GM12864 (cell line): ENCODE measurements at regions not wholly inside any gene's neighbourhood (a gene's known extent, or its start where the extent isn't known, plus 50 kb on each side); places are given as distances from the start of the nearest gene placed in this dataset.
"Not testable (repeated sequence)": the region's sequence is repeated elsewhere in the genome, so short reads cannot be mapped to it uniquely, and the experiment has no call there.

Experiments used
- DNase-seq: peaks from one replicate; pipeline ENCODE4 v3.0.0-alpha.2; 2011; ENCODE audit warnings: low read depth
- H3K4me3 ChIP-seq: 2 replicates; pipeline ENCODE4 v1.5.1; 2011; ENCODE audit warnings: mild to moderate bottlenecking, low read depth, low read length, control low read depth
- TF ChIP-seq, protein P1 (sequence below): IDR thresholded peaks from 2 replicates; pipeline ENCODE4 v1.5.1; 2011; ENCODE audit warnings: low read depth, mild to moderate bottlenecking, moderate library complexity, low read length, control low read depth, inconsistent platforms; ENCODE audit errors: missing control alignments

DNA sequence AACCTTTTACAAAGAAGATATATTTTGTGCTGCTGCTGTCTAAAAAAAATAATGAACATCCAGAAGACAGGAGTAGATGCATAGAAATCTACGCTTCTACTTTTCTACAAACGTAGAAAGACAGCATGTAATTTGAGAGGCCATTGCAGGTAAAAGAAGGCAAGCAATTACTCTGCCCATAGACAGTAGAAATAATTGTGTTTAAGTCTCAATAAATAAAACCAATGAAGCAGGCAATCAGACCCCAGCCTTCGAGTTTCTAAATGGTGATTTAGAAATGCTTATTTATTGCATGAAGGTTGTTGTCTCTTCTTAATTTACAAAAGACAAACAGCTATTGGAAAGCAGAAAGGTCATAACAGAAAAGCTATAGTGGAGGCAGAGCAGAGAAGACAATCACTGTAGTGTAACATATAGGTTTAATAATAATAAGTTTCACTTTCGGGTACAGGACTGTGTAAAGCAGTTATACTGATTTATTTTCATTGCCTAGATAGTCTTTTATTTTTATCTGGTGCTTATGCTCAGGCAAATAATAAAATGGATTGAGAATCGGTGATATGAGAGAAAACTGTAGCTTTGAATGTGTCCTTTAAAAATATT, 123.0 kb upstream of the TACR3 start:
- TF ChIP-seq, protein P1, sequence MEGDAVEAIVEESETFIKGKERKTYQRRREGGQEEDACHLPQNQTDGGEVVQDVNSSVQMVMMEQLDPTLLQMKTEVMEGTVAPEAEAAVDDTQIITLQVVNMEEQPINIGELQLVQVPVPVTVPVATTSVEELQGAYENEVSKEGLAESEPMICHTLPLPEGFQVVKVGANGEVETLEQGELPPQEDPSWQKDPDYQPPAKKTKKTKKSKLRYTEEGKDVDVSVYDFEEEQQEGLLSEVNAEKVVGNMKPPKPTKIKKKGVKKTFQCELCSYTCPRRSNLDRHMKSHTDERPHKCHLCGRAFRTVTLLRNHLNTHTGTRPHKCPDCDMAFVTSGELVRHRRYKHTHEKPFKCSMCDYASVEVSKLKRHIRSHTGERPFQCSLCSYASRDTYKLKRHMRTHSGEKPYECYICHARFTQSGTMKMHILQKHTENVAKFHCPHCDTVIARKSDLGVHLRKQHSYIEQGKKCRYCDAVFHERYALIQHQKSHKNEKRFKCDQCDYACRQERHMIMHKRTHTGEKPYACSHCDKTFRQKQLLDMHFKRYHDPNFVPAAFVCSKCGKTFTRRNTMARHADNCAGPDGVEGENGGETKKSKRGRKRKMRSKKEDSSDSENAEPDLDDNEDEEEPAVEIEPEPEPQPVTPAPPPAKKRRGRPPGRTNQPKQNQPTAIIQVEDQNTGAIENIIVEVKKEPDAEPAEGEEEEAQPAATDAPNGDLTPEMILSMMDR, result no peak
- no peak overlapping the region for H3K4me3 ChIP-seq
- no peak for DNase-seq

DNA sequence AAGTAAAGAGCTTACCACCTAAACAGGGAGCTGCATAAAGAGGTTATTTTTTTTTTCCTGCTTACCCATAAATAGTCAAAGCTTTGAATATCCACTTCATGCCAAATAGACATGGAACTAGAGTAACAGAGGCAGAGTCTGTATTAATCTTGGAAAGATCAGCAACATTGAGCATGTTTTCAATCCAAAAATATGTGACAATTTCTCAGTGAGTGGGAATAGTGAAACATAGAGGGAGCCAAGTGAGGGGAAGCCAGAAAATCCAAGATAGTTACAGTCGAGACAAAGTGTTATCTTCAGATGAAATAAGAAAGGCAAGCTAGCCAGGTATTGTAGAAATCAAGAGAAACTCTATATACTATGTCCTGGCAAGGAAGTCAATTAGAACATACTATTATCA, 122.3 kb upstream of the TACR3 start:
- H3K4me3 ChIP-seq, result no peak overlapping the region
- DNase-seq, result no peak
- TF ChIP-seq, protein P1, result no peak

DNA sequence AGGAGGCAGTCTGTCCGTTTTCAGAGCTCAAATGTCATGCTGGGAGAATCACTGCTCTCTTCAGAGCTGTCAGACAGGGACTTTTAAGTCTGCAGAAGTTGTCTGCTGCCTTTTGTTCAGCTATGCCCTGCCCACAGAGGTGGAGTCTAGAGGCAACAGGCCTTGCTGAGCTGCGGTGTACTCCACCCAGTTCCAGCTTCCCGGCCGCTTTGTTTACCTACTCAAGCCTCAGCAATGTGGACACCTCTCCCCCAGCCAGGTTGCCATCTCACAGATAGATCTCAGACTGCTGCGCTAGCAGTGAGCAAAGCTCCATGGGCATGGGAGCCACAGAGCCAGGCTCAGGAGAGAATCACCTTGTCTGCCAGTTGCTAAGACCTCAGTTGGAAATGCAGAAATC, 90.5 kb upstream of the TACR3 start:
- not testable (repeated sequence) for H3K4me3 ChIP-seq, DNase-seq

DNA sequence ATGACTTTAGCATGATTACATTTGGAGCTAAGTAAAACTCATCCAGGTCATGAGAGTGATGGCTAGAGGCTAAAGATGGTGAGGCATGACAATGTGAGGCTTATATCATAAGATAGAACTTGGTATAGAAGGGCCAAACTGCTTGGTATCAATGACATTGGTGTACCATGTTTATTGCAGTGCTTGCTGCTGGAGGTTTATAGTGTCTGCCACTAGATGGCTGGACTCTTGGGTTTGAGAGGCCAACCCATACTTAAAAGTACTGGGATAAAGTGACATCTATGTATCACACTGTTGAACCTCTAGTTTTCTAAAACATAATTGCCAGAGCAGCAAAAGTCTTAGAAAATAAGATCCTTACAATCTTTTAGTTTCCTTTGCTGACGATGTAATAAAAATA, 83.0 kb upstream of the TACR3 start:
- TF ChIP-seq, protein P1, result peak; percentile 15
- H3K4me3 ChIP-seq, result no peak overlapping the region
- DNase-seq, result no peak

DNA sequence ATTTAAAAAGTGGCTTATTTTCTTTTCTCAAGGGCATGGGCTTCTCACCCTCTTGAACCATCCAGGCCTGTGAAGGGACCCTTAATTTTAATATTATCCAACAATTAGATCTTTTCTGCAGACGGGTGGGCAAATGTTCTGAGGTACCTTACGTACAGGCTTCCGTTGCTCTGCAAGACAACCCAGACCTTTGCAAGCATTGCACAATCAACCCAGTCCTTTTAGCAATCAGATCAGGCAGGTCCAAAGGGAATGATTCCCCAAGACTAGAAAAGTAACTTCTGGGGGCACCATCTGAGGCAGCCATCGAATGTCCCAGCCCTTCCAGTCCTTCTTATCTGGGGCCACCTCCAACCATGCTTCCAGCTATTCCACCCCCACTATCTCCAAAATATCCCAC, 67.3 kb upstream of the TACR3 start:
- TF ChIP-seq, protein P1, result no peak
- H3K4me3 ChIP-seq, result no peak overlapping the region
- DNase-seq, result no peak

DNA sequence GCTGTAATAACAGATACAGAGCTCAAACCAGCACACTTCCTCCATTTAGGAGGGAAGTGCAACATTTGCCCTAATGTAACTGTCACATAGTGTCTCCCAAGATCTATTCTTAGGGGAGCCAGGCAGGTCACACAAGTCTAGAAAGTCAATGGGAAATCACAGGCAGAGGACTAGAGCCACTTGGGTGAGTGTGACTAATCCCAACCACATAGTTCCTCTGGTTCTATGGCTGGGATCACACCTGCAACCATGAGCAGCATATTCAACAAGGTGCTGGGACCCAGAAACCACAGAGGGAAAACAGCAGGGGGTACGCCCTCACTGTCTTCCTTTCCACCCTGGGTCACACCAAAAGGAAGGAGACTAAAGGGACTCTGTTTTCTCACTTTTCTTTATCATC, 66.8 kb upstream of the TACR3 start:
- TF ChIP-seq, protein P1, result no peak
- H3K4me3 ChIP-seq, result no peak overlapping the region
- DNase-seq, result no peak

DNA sequence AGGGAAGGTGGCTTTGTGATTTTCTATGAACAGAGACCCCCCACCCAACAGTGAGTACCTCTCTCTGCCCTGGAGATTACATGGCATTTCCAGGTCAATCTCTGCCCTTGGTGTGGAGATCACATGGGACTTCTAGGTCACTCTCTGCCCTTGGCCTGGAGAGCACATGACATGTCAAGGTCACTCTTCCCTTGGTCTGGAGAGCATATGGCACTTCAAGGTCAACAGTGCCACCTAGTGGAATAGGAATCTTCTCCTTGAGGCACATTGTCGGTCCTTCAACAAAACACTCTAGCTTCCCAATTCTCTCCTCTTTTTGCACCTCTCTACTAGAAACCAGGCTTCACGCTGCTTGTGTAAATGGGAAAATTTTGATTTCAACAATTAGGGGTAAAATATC, 66.2 kb upstream of the TACR3 start:
- no peak overlapping the region for H3K4me3 ChIP-seq
- TF ChIP-seq, protein P1, result peak; percentile 74
- DNase-seq, result peak; percentile 33
